ENCODE measurements at regions not wholly inside any gene's neighbourhood (a gene's known extent, or its start where the extent isn't known, plus 50 kb on each side); places are given as distances from the start of the nearest gene placed in this dataset.

DNA sequence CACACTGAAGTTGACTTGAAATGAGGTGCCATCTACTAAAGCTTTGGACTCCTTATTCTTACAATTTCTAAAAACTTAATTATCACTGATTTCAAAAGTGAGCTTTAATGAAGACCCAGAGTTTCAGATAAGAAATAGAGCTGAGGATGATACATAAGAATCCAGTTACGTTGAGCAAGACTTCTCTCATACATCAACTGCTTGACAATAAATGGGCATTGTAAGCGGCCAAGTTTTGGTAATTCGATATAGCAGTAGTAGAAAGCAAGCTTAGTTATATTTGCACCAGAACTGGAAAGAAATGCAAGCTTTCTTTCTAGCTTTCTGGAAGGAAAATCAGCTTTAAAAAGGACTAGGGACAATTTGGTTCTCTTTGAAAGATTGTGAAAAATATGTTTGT, 1359.6 kb downstream of the FSCB start:
- TF ChIP-seq, protein P1, sequence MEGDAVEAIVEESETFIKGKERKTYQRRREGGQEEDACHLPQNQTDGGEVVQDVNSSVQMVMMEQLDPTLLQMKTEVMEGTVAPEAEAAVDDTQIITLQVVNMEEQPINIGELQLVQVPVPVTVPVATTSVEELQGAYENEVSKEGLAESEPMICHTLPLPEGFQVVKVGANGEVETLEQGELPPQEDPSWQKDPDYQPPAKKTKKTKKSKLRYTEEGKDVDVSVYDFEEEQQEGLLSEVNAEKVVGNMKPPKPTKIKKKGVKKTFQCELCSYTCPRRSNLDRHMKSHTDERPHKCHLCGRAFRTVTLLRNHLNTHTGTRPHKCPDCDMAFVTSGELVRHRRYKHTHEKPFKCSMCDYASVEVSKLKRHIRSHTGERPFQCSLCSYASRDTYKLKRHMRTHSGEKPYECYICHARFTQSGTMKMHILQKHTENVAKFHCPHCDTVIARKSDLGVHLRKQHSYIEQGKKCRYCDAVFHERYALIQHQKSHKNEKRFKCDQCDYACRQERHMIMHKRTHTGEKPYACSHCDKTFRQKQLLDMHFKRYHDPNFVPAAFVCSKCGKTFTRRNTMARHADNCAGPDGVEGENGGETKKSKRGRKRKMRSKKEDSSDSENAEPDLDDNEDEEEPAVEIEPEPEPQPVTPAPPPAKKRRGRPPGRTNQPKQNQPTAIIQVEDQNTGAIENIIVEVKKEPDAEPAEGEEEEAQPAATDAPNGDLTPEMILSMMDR (conservative IDR thresholded peaks at IDR 0.05; ENCODE audit: low read depth, low read length): no peak
- TF ChIP-seq EZH2 (IDR thresholded peaks at IDR 0.05; ENCODE audit: low read length, unreplicated experiment): no peak
- no peak for TF ChIP-seq EZH2phosphoT487 (IDR thresholded peaks at IDR 0.05; ENCODE audit: borderline replicate concordance, low read length)
- no peak overlapping the region for H2AFZ ChIP-seq (ENCODE audit: low read length)
- H3K9ac ChIP-seq (ENCODE audit: low read length): no peak overlapping the region
- no peak overlapping the region for H3K4me2 ChIP-seq (ENCODE audit: low read length)
- no peaks in the 10 kb centered on the region for H3K27me3 ChIP-seq (ENCODE audit: low read length)
- no peaks in the 10 kb centered on the region for H3K9me2 ChIP-seq (replicated peaks; ENCODE audit: low read length)
- DNase-seq (no peak), ATAC-seq (no peak)
- H4K20me1 ChIP-seq (ENCODE audit: low read length): no peaks in the 10 kb centered on the region
- no peaks in the 10 kb centered on the region for H3K36me3 ChIP-seq (ENCODE audit: low read depth, low read length)
- CTCF ChIA-PET: no interaction called here
- no peak overlapping the region for H3K4me3 ChIP-seq (ENCODE audit: low read length)
- POLR2A ChIA-PET (ENCODE audit: unreplicated experiment): no interaction called here
- no peaks in the 10 kb centered on the region for H3F3A ChIP-seq (ENCODE audit: low read length, unreplicated experiment)
- no peaks in the 10 kb centered on the region; the same call in 1 of the 2 replicates for H3K4me1 ChIP-seq (ENCODE audit: insufficient read depth, low read length)
- H3K9me3 ChIP-seq (ENCODE audit: low read length): no peaks in the 10 kb centered on the region
- no peaks in the 10 kb centered on the region for H3K79me2 ChIP-seq (ENCODE audit: low read length)
- intact Hi-C loops (cut with micrococcal nuclease): no loop called here
- BruUV-seq (replicated peaks): no TSS peak
- no peak overlapping the region for H3K27ac ChIP-seq (ENCODE audit: low read length)

- no peak overlapping the region for H2AFZ ChIP-seq (ENCODE audit: low read length)
- H3K27me3 ChIP-seq (ENCODE audit: low read length): no peaks in the 10 kb centered on the region
- ATAC-seq: peak; percentile 88
- DNase-seq: peak; percentile 52
- no peaks in the 10 kb centered on the region for H4K20me1 ChIP-seq (ENCODE audit: low read length)
- H3K9ac ChIP-seq (ENCODE audit: low read length): no peak overlapping the region
- CTCF ChIA-PET: no interaction called here
- no TSS peak for BruUV-seq (replicated peaks)
- H3K9me3 ChIP-seq (ENCODE audit: low read length): no peaks in the 10 kb centered on the region
- POLR2A ChIA-PET (ENCODE audit: unreplicated experiment): no interaction called here
- H3K27ac ChIP-seq (ENCODE audit: low read length): no peak overlapping the region
- H3K36me3 ChIP-seq (ENCODE audit: low read depth, low read length): no peaks in the 10 kb centered on the region
- no peak overlapping the region for H3K4me2 ChIP-seq (ENCODE audit: low read length)
- no peaks in the 10 kb centered on the region for H3K79me2 ChIP-seq (ENCODE audit: low read length)
- no peaks in the 10 kb centered on the region for H3K9me2 ChIP-seq (replicated peaks; ENCODE audit: low read length)
- intact Hi-C loops (cut with micrococcal nuclease): no loop called here
- H3F3A ChIP-seq (ENCODE audit: low read length, unreplicated experiment): no peaks in the 10 kb centered on the region
- TF ChIP-seq EZH2 (IDR thresholded peaks at IDR 0.05; ENCODE audit: low read length, unreplicated experiment) (no peak), EZH2phosphoT487 (IDR thresholded peaks at IDR 0.05; ENCODE audit: borderline replicate concordance, low read length) (no peak)
- TF ChIP-seq, protein P1 (conservative IDR thresholded peaks at IDR 0.05; ENCODE audit: low read depth, low read length): no peak
- H3K4me3 ChIP-seq (ENCODE audit: low read length): no peak overlapping the region
- H3K4me1 ChIP-seq (ENCODE audit: insufficient read depth, low read length): no peaks in the 10 kb centered on the region; the same call in 1 of the 2 replicates
Measured at GRCh38 chr14:43145361-43145760, 1361.7 kb downstream of the FSCB start.

DNA sequence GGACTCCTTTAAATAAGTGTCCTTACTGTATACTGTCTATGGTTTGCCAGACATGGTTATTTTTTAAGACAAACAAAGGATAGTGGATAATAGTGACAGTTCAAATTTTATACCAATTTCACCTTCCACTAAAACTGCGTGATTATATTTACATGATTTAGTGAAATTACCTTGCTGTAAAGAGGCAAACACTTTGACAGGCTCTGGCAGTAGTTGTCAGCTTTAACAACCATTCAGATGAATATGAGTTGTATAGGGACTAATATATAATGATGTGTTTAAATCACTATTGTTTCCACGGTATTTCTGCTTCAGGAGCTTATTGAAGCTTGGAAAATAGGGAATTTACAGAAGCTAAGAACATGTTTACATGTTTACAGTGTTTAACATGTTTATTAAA, 1364.0 kb downstream of the FSCB start:
- ChIA-PET POLR2A (ENCODE audit: unreplicated experiment) (no interaction called here), CTCF (no interaction called here)
- H3K9me3 ChIP-seq (ENCODE audit: low read length): no peaks in the 10 kb centered on the region
- H3K4me1 ChIP-seq (ENCODE audit: insufficient read depth, low read length): no peaks in the 10 kb centered on the region; the same call in 1 of the 2 replicates
- TF ChIP-seq EZH2 (IDR thresholded peaks at IDR 0.05; ENCODE audit: low read length, unreplicated experiment): no peak
- TF ChIP-seq, protein P1 (conservative IDR thresholded peaks at IDR 0.05; ENCODE audit: low read depth, low read length): no peak
- no peak for TF ChIP-seq EZH2phosphoT487 (IDR thresholded peaks at IDR 0.05; ENCODE audit: borderline replicate concordance, low read length)
- H3K9me2 ChIP-seq (replicated peaks; ENCODE audit: low read length): no peaks in the 10 kb centered on the region
- no peaks in the 10 kb centered on the region for H3F3A ChIP-seq (ENCODE audit: low read length, unreplicated experiment)
- no peaks in the 10 kb centered on the region for H3K27me3 ChIP-seq (ENCODE audit: low read length)
- no peak overlapping the region for H3K27ac ChIP-seq (ENCODE audit: low read length)
- no peak overlapping the region for H2AFZ ChIP-seq (ENCODE audit: low read length)
- no peak overlapping the region for H3K4me3 ChIP-seq (ENCODE audit: low read length)
- no peaks in the 10 kb centered on the region for H3K36me3 ChIP-seq (ENCODE audit: low read depth, low read length)
- no peak overlapping the region for H3K4me2 ChIP-seq (ENCODE audit: low read length)
- H3K9ac ChIP-seq (ENCODE audit: low read length): no peak overlapping the region
- ATAC-seq (no peak), DNase-seq (no peak)
- intact Hi-C loops (cut with micrococcal nuclease): no loop called here
- no peaks in the 10 kb centered on the region for H4K20me1 ChIP-seq (ENCODE audit: low read length)
- no peaks in the 10 kb centered on the region for H3K79me2 ChIP-seq (ENCODE audit: low read length)
- no TSS peak for BruUV-seq (replicated peaks)

All from PC-3 (cell line).